CD4-positive, alpha-beta T cell treated with Interleukin-4 for 4 hours (primary cell): ENCODE measurements at regions not wholly inside any gene's neighbourhood (a gene's known extent, or its start where the extent isn't known, plus 50 kb on each side); places are given as distances from the start of the nearest gene placed in this dataset.

Experiments
- DNase-seq: peaks from one replicate; pipeline ENCODE4 v3.0.0-alpha.2; 2020

GRCh38 chr1:68551459-68551858 is 54.6 kb upstream of the DEPDC1 start:
- no peak for DNase-seq

GRCh38 chr1:68558321-68559026 is 61.6 kb upstream of the DEPDC1 start:
- DNase-seq, result no peak

- DNase-seq, result no peak
Measured at GRCh38 chr1:68565923-68566322, 69.0 kb upstream of the DEPDC1 start.

DNA sequence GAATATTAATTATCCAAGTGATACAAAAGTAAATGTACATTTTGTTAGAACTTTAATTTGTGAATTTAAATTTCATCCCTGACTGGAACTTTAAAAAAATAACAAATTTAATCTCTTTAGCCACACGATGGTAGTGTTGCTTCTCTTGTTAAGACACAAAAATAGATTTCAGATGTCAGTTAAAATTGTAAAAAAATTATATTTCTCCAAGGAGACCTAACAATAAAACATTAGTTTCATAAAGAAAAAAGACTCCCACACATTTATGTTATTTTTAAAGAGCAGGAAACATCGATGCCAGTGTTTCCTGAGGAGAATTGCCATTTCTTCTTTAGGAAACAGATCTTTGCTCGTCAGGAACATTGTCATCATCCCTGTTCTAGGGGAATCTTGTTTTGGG is 74.0 kb upstream of the DEPDC1 start:
- DNase-seq, result no peak

GRCh38 chr1:68571454-68572235 is 74.8 kb upstream of the DEPDC1 start:
- DNase-seq, result no peak

- DNase-seq, result no peak
Measured at GRCh38 chr1:68585351-68585750, 88.5 kb upstream of the DEPDC1 start.

GRCh38 chr1:68586766-68587165 is 89.9 kb upstream of the DEPDC1 start:
- DNase-seq, result no peak

- DNase-seq, result no peak
Measured at GRCh38 chr1:68588304-68588703, 91.4 kb upstream of the DEPDC1 start.

DNA sequence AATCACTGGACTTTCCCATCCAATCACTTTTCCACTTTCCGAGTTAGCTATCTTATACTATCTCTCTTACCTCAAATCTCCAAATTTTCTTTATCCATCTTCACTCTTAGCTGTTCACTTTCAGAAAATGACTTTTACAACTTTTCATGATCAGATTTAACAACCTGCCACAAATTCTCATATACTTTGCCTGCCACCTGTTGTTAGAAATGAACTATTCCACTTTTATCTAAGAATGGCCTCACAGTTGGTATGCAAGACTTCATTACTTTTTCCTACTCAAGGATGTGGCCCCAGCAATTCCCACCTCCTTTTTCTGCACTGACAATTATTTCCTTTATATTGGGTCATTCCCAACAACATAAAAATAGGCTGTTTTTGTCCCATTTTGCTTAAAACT is 93.6 kb upstream of the DEPDC1 start:
- peak; percentile 0 for DNase-seq

DNA sequence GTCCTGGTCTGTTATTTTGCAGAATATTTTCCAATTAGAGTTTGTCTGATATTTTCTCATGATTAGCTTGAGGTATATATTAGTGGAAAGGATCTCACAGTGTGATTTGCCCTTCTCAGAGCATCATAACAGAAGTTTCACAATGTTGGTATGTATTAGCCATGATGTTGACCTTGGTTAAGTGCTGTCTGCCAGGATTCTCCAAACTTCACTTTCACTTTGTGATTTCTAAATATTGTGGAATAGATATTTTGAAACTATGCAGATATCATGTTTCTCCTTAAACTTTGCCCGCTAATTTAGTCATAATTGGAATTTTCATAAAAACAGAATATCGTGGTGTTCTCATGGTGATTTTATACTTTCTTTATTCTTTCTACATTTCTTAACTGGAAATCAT is 98.0 kb upstream of the DEPDC1 start:
- no peak for DNase-seq

DNA sequence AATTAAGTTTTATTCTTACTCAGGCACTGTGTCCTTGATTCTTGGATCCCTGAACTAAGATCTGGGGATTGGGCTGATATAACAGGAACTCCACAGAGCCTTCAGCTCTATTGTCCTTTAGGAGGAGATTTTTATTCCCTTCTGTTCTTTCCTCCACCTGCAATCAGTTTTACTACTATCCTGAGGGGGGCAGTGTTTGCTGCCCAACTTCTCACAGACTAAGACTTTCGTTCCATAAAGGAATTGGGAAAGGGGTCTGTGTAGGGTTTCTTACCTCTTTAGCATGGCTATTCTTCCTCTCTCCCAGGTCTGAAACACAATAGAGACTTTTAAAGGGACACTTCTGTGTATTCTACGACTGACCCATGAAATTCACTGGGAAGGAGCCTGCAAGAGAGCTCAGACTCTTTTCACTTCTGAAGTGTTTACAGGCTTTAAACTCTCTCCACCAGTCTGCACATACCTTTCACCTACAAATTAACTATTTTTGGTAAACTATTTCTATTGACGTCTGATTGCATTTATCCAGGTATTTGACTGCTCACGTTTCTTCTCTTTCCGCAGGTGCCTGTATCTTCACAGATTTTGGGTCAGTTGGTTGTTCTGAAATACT is 103.3 kb upstream of the DEPDC1 start:
- no peak for DNase-seq

- no peak for DNase-seq
Measured at GRCh38 chr1:68608289-68608688, 111.4 kb upstream of the DEPDC1 start.

GRCh38 chr1:68615312-68615711 is 118.4 kb upstream of the DEPDC1 start:
- no peak for DNase-seq

DNA sequence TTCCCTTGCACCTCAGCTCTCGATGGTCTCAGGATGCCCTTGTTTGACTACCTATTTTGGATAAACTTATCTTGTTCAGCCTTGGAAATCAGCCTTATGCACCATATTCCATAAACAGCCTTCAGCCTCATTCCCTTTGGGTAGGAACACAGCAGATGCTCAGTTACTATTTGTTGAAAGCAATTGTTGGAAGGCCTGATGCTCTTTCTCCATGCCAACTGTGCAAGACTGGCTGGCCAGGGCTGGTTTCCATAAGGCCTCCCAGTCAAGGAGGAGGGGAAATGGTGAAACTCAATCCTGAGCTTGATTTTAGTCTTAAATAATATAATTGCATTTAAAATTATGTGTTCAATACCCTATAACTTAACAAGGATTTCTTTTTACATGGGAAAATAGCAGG is 121.1 kb upstream of the DEPDC1 start:
- no peak for DNase-seq

GRCh38 chr1:68620571-68620970 is 123.7 kb upstream of the DEPDC1 start:
- no peak for DNase-seq

GRCh38 chr1:68623700-68624099 is 126.8 kb upstream of the DEPDC1 start:
- DNase-seq, result no peak

- DNase-seq, result no peak
Measured at GRCh38 chr1:68624233-68624632, 127.4 kb upstream of the DEPDC1 start.

- no peak for DNase-seq
Measured at GRCh38 chr1:68625624-68626023, 128.7 kb upstream of the DEPDC1 start.

GRCh38 chr1:68633141-68633919 is 136.4 kb upstream of the DEPDC1 start:
- no peak for DNase-seq

DNA sequence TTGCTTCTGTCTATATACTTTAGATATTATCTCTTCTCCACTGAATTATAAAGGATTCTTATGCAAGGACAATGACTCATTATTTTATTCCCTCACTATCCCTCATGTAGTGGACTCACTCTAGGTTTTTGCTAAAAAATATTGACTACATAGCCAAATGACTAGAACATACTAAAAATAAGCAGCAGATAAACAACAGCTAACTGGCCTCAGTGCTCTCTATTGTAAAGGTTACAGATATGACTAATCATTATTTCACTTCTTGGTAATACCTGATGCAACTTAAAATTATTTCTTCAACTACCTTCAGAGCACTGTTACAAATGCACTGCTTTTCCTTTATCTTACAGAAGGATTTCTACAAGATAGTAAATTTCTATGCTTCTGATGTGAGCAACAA is 147.6 kb upstream of the DEPDC1 start:
- no peak for DNase-seq

DNA sequence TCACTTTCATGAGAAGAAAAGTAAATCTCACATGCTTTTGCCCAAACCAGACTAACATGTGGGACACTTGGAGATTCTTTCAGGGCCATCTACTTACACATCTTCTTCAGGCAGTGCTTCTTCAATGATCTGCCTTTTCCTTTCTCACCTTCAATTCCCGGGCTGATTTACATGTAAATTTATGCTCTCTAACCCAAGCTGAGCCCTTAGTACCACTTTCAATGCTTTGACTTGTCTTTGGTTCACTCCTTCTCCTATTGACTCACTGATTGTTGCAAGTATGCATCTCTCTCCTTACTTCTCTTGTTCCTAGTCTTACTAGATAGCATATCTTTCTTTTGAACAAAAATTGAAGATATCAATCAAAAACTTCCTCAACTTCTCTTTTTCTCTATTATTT is 154.2 kb upstream of the DEPDC1 start:
- DNase-seq, result no peak

DNA sequence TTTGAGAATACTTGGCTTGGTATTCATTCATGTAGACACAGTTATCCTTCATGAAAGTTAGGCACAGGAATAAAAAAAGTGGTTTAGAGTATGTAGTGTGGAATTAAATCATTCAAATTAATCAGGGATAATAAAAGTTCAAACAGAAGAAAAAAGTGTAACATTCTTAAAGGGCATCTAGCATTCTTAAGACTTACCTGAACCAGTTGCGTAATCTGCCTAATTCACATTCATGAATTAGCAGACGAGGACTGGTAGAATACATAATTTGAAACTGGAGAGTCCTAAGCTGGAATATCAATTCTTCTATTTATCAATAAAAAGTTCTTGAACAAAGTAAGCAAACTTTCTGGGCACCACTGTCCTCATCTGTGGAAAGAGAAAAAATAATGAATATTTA is 157.0 kb upstream of the DEPDC1 start:
- no peak for DNase-seq

- no peak for DNase-seq
Measured at GRCh38 chr1:68673771-68674170, 176.9 kb upstream of the DEPDC1 start.
